Keratinocyte (primary cell): ENCODE measurements at regions not wholly inside any gene's neighbourhood (a gene's known extent, or its start where the extent isn't known, plus 50 kb on each side); places are given as distances from the start of the nearest gene placed in this dataset.

ENCODE experiments used
- DNase-seq: peaks from one replicate; pipeline ENCODE4 v3.0.0-alpha.2; 2011; ENCODE audit warnings: low read depth, missing footprints, low spot score
- FAIRE-seq: peaks from 2 replicates; lab custom pipeline; 2011; peaks lifted over from hg19 to GRCh38; lab: Jason Lieb, UNC
- H2AFZ ChIP-seq: 2 replicates; pipeline ENCODE4 v1.6.0; 2012; ENCODE audit warnings: low read length, control low read depth, inconsistent platforms; ENCODE audit not compliant: control insufficient read depth
- H3K27ac ChIP-seq: 2 replicates; pipeline ENCODE4 v1.5.1; 2011; ENCODE audit warnings: low read length; ENCODE audit not compliant: control insufficient read depth, insufficient read depth
- H3K27me3 ChIP-seq: 3 replicates; pipeline ENCODE4 v1.6.0; 2011; ENCODE audit warnings: low read length; ENCODE audit not compliant: control insufficient read depth, insufficient read depth; ENCODE audit errors: extremely low read depth
- H3K36me3 ChIP-seq, 2 experiments: 2 replicates in 1 of 2; 3 replicates in 1 of 2; pipeline ENCODE4 v1.5.1; 2011; ENCODE audit warnings: low read length in 2 of 2, mild to moderate bottlenecking in 1 of 2; ENCODE audit not compliant: control insufficient read depth in 2 of 2, insufficient read depth in 2 of 2; ENCODE audit errors: extremely low read depth in 1 of 2
- H3K4me1 ChIP-seq: 3 replicates; pipeline ENCODE4 v1.5.1; 2011; ENCODE audit warnings: low read length; ENCODE audit not compliant: control insufficient read depth, insufficient read depth; ENCODE audit errors: extremely low read depth
- H3K4me2 ChIP-seq: 3 replicates; pipeline ENCODE4 v1.6.0; 2011; ENCODE audit warnings: low read depth, low read length; ENCODE audit not compliant: control insufficient read depth, insufficient read depth; ENCODE audit errors: extremely low read depth
- H3K4me3 ChIP-seq, 3 experiments: fragments of 200-600 bp in 1 of 3; sonication (generic) in 1 of 3; 2 replicates in 2 of 3; 3 replicates in 1 of 3; pipeline ENCODE4 v1.5.1; 2011 to 2016; ENCODE audit warnings: low read length in 3 of 3, mild to moderate bottlenecking in 3 of 3, control low read depth in 2 of 3, inconsistent platforms in 1 of 3, low read depth in 1 of 3, mixed read lengths in 1 of 3, mixed run types in 1 of 3, moderate library complexity in 1 of 3; ENCODE audit not compliant: control insufficient read depth in 2 of 3, insufficient read depth in 2 of 3; ENCODE audit errors: extremely low read depth in 1 of 3
- H3K79me2 ChIP-seq: 2 replicates; pipeline ENCODE4 v1.6.0; 2012; ENCODE audit warnings: low read length; ENCODE audit not compliant: control insufficient read depth, insufficient read depth
- H3K9ac ChIP-seq: 3 replicates; pipeline ENCODE4 v1.6.0; 2011; ENCODE audit warnings: low read length; ENCODE audit not compliant: control insufficient read depth, insufficient read depth; ENCODE audit errors: extremely low read depth
- H3K9me1 ChIP-seq: 3 replicates; pipeline ENCODE4 v1.6.0; 2011; ENCODE audit warnings: low read length; ENCODE audit not compliant: control insufficient read depth, insufficient read depth; ENCODE audit errors: extremely low read depth
- H3K9me3 ChIP-seq: 2 replicates; pipeline ENCODE4 v1.5.1; 2012; ENCODE audit warnings: low read depth, low read length; ENCODE audit not compliant: control insufficient read depth
- H4K20me1 ChIP-seq: 3 replicates; pipeline ENCODE4 v1.6.0; 2011; ENCODE audit warnings: low read length; ENCODE audit not compliant: control insufficient read depth, insufficient read depth; ENCODE audit errors: extremely low read depth
- EZH2 ChIP-seq: IDR thresholded peaks from one replicate; pipeline ENCODE4 v1.6.1; 2012; ENCODE audit warnings: inconsistent platforms, mild to moderate bottlenecking, low read length, moderate library complexity
- dilution Hi-C: fragments of 300-500 bp; cut with MboI; formaldehyde crosslinking; loops from one replicate; pipeline ENCODE4 v1.7.0; 2020; ENCODE audit warnings: low sequenced_read_pairs; ENCODE audit not compliant: extremely low pct_ligation_motif_present
- TF ChIP-seq, protein P1 (sequence below), 3 experiments: IDR thresholded peaks in 1 of 3; conservative IDR thresholded peaks in 1 of 3; optimal IDR thresholded peaks in 1 of 3; 2 replicates in 2 of 3; 3 replicates in 1 of 3; pipeline versions ENCODE3 to v1.5.1; 2011; ENCODE audit warnings: low read length in 3 of 3, mild to moderate bottlenecking in 3 of 3, moderate library complexity in 2 of 3, control low read depth in 1 of 3, inconsistent platforms in 1 of 3; ENCODE audit not compliant: insufficient read depth in 2 of 3; ENCODE audit errors: extremely low read depth in 1 of 3

DNA sequence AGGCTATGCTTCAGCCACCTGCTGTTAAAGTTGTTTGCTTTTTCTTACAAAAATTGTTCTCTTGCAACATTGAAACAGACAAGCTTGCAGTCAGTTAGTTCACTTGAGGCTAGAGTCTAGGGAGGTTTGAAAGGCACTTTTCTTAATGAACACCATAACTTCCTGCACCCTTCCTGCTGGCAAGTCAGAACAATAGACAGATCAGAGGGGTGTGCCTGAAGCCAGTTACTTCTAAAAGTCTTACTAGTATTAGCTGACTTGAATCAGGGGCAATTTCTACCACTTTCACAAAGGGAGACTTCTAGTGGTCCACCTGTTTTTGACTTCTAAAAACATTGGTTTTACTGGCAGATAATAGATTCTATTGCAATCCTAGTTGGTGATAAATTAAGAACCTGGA is 367.4 kb upstream of the CDH20 start:
- no peaks in the 10 kb centered on the region for H4K20me1 ChIP-seq
- no peak overlapping the region for H3K9ac ChIP-seq
- no peak for FAIRE-seq
- H3K4me1 ChIP-seq: no peaks in the 10 kb centered on the region
- no peak overlapping the region for H3K27ac ChIP-seq
- H3K9me3 ChIP-seq: no peaks in the 10 kb centered on the region
- no peak overlapping the region for H2AFZ ChIP-seq
- dilution Hi-C loops: no loop called here
- no peak for TF ChIP-seq EZH2
- TF ChIP-seq, protein P1, sequence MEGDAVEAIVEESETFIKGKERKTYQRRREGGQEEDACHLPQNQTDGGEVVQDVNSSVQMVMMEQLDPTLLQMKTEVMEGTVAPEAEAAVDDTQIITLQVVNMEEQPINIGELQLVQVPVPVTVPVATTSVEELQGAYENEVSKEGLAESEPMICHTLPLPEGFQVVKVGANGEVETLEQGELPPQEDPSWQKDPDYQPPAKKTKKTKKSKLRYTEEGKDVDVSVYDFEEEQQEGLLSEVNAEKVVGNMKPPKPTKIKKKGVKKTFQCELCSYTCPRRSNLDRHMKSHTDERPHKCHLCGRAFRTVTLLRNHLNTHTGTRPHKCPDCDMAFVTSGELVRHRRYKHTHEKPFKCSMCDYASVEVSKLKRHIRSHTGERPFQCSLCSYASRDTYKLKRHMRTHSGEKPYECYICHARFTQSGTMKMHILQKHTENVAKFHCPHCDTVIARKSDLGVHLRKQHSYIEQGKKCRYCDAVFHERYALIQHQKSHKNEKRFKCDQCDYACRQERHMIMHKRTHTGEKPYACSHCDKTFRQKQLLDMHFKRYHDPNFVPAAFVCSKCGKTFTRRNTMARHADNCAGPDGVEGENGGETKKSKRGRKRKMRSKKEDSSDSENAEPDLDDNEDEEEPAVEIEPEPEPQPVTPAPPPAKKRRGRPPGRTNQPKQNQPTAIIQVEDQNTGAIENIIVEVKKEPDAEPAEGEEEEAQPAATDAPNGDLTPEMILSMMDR (optimal IDR thresholded peaks at IDR 0.05 in 1 of 3, IDR thresholded peaks at IDR 0.05 in 1 of 3, conservative IDR thresholded peaks at IDR 0.05 in 1 of 3; ENCODE audit: extremely low read depth in 1 of 3, insufficient read depth in 2 of 3, low read length in 3 of 3): no peak
- H3K36me3 ChIP-seq: no peaks in the 10 kb centered on the region
- no peak overlapping the region for H3K4me2 ChIP-seq
- no peak for DNase-seq
- H3K9me1 ChIP-seq: no peaks in the 10 kb centered on the region
- H3K79me2 ChIP-seq: no peaks in the 10 kb centered on the region
- no peaks in the 10 kb centered on the region for H3K27me3 ChIP-seq
- H3K4me3 ChIP-seq: no peak overlapping the region

DNA sequence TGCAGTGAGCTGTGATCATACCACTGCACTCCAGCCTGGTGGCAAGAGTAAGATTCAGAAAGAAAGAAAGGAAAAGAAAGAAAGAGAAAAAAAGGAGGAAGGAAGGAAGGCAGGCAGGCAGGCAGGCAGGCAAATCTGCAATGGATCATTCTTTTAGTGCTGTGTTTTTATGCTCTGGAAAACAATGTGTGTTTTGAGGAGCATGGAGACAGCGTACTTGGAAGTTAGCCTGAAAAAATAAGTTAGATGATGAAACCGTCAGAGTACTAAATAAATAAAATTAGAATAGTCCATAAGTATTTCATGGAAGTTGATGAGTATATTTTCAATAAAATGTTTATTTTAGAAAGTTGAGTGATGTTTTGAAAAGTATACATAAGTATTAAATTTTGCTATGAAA is 366.4 kb upstream of the CDH20 start:
- FAIRE-seq (no peak), DNase-seq (no peak)
- no peak overlapping the region for H3K27ac ChIP-seq
- no peaks in the 10 kb centered on the region for H3K27me3 ChIP-seq
- H3K9me3 ChIP-seq: no peaks in the 10 kb centered on the region
- H4K20me1 ChIP-seq: no peaks in the 10 kb centered on the region
- dilution Hi-C loops: no loop called here
- no peak overlapping the region for H3K4me3 ChIP-seq
- H3K36me3 ChIP-seq: no peaks in the 10 kb centered on the region
- H3K9me1 ChIP-seq: no peaks in the 10 kb centered on the region
- no peak overlapping the region for H3K4me2 ChIP-seq
- no peaks in the 10 kb centered on the region for H3K79me2 ChIP-seq
- TF ChIP-seq, protein P1 (optimal IDR thresholded peaks at IDR 0.05 in 1 of 3, IDR thresholded peaks at IDR 0.05 in 1 of 3, conservative IDR thresholded peaks at IDR 0.05 in 1 of 3; ENCODE audit: extremely low read depth in 1 of 3, insufficient read depth in 2 of 3, low read length in 3 of 3): no peak
- TF ChIP-seq EZH2: no peak
- no peak overlapping the region for H3K9ac ChIP-seq
- no peak overlapping the region for H2AFZ ChIP-seq
- no peaks in the 10 kb centered on the region for H3K4me1 ChIP-seq
